ENCODE measurements at regions not wholly inside any gene's neighbourhood (a gene's known extent, or its start where the extent isn't known, plus 50 kb on each side); places are given as distances from the start of the nearest gene placed in this dataset.

DNA sequence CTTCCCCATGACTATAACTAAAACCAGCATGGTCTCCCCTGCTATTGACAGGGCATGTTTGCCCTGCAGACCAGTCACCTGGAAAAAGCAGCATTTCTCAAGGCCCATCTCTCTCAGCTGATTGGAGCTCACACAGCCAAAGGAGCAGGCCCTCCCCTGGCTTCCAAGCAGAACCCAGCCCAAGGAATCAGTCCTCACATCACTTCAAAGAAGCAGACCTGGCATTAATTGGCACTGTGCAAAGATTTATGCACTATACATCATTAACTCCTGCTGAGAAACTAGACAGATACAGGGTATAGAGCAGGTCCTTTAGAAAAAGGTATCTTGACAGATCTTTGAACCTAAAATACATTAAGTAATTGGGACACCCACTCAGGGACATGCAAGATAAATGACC lies 323.8 kb upstream of the PPP2R3A start:
- TF ChIP-seq CTCF (IDR thresholded peaks at IDR 0.05; ENCODE audit: borderline replicate concordance, extremely low read depth, low read length, poor library complexity, severe bottlenecking) (no peak), EZH2 (IDR thresholded peaks at IDR 0.05; ENCODE audit: borderline replicate concordance, low read depth, low read length, severe bottlenecking) (no peak)

All from DND-41 (cell line).